ENCODE measurements at regions not wholly inside any gene's neighbourhood (a gene's known extent, or its start where the extent isn't known, plus 50 kb on each side); places are given as distances from the start of the nearest gene placed in this dataset.

DNA sequence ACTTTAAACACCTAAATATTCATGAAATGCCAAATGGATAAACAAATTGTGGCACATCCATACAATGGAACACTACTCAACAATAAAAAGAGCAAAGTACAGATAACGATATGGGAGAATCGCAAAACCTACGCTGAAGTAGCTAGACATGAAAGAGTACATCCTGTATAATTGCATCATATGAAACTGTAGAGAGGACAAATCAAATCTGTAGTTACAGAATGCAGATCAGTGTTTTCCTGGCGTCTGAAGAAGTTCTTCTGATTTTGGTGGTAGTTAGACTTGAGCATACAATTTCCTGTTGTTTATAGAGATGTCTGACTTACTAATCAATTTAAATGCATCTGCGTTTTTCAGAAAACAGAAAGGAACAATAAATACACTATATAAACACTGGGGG lies 394.4 kb downstream of the SOCS6 start (continued):
- TF ChIP-seq, protein P1, sequence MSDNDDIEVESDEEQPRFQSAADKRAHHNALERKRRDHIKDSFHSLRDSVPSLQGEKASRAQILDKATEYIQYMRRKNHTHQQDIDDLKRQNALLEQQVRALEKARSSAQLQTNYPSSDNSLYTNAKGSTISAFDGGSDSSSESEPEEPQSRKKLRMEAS (IDR thresholded peaks at IDR 0.05): no peak
- TF ChIP-seq, protein P2, sequence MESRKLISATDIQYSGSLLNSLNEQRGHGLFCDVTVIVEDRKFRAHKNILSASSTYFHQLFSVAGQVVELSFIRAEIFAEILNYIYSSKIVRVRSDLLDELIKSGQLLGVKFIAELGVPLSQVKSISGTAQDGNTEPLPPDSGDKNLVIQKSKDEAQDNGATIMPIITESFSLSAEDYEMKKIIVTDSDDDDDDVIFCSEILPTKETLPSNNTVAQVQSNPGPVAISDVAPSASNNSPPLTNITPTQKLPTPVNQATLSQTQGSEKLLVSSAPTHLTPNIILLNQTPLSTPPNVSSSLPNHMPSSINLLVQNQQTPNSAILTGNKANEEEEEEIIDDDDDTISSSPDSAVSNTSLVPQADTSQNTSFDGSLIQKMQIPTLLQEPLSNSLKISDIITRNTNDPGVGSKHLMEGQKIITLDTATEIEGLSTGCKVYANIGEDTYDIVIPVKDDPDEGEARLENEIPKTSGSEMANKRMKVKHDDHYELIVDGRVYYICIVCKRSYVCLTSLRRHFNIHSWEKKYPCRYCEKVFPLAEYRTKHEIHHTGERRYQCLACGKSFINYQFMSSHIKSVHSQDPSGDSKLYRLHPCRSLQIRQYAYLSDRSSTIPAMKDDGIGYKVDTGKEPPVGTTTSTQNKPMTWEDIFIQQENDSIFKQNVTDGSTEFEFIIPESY (IDR thresholded peaks at IDR 0.05; ENCODE audit: extremely low read depth, insufficient replicate concordance, low read length): no peak
- TF ChIP-seq SIN3A (IDR thresholded peaks at IDR 0.05; ENCODE audit: low read depth): no peak
- no peak for TF ChIP-seq JUND (IDR thresholded peaks at IDR 0.05)
- TF ChIP-seq ZFX (IDR thresholded peaks at IDR 0.05): no peak
- TF ChIP-seq, protein P3, sequence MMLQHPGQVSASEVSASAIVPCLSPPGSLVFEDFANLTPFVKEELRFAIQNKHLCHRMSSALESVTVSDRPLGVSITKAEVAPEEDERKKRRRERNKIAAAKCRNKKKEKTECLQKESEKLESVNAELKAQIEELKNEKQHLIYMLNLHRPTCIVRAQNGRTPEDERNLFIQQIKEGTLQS (IDR thresholded peaks at IDR 0.05): no peak
- TF ChIP-seq SRF (IDR thresholded peaks at IDR 0.05; ENCODE audit: low read depth): no peak
- TF ChIP-seq FOSL1 (IDR thresholded peaks at IDR 0.05; ENCODE audit: low read depth): no peak
- no peak for TF ChIP-seq ELF1 (IDR thresholded peaks at IDR 0.05; ENCODE audit: borderline replicate concordance, low read depth)

DNA sequence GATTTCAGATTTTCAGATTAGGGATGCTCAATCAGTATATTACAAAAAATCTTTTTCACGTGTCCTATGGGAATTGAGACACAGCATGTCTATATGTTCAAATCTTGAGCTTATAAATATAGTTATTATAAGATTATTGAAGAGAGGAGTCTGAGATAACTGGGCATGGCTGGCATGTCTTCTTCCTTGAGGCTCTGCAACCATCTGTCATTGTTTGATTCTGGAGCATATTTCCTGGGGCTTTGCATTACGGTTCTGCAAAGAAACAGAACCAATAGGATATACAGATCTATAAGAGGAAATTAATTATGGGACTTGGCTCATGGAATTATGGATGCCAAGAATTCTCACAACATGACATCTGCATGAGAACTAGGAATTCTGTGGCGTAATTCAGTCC lies 386.1 kb downstream of the SOCS6 start:
- H2AFZ ChIP-seq (ENCODE audit: low read depth, low read length, poor library complexity, severe bottlenecking): no peak overlapping the region
- DNase-seq (ENCODE audit: low read depth, low spot score) (no peak), ATAC-seq (no peak)
- no peaks in the 10 kb centered on the region for H3K27me3 ChIP-seq (ENCODE audit: insufficient read depth, low read length)
- no peaks in the 10 kb centered on the region for H3K9me2 ChIP-seq (ENCODE audit: insufficient read depth)
- H3K9ac ChIP-seq (ENCODE audit: low read length): no peak overlapping the region
- H3K9me3 ChIP-seq (ENCODE audit: control insufficient read depth in 1 of 2, insufficient read depth in 1 of 2, low read depth in 1 of 2, low read length in 2 of 2): no peaks in the 10 kb centered on the region
- POLR2A ChIA-PET: no interaction called here
- no peaks in the 10 kb centered on the region for H4K20me1 ChIP-seq (ENCODE audit: insufficient read depth)
- no peaks in the 10 kb centered on the region for H3K79me2 ChIP-seq (ENCODE audit: insufficient read depth, low read length)
- H3K27ac ChIP-seq (ENCODE audit: low read depth, low read length): no peak overlapping the region
- H3K36me3 ChIP-seq (ENCODE audit: control insufficient read depth in 1 of 2, insufficient read depth in 2 of 2, low read length in 2 of 2): no peaks in the 10 kb centered on the region
- BruUV-seq (replicated peaks): no TSS peak
- no peaks in the 10 kb centered on the region for H3K4me1 ChIP-seq (ENCODE audit: control insufficient read depth in 1 of 2, insufficient read depth in 2 of 2, low read length in 2 of 2)
- H3K4me3 ChIP-seq (replicated peaks in 1 of 2; ENCODE audit: low read depth in 1 of 2, low read length in 2 of 2): no peak overlapping the region
- CTCF ChIA-PET: no interaction called here
- TF ChIP-seq EGR1 (IDR thresholded peaks at IDR 0.05; ENCODE audit: low read depth) (no peak), SP1 (IDR thresholded peaks at IDR 0.05; ENCODE audit: low read depth) (no peak), ELF1 (IDR thresholded peaks at IDR 0.05; ENCODE audit: borderline replicate concordance, low read depth) (no peak), ZNF274 (IDR thresholded peaks at IDR 0.05; ENCODE audit: low read depth, low read length) (no peak), YY1 (IDR thresholded peaks at IDR 0.05; ENCODE audit: extremely low read depth, insufficient replicate concordance, low read depth, low read length) (no peak), CBX3 (IDR thresholded peaks at IDR 0.05; ENCODE audit: low read depth) (no peak), CEBPB (IDR thresholded peaks at IDR 0.05; ENCODE audit: low read depth) (no peak), RAD21 (IDR thresholded peaks at IDR 0.05; ENCODE audit: low read depth) (no peak), POLR2A (IDR thresholded peaks at IDR 0.05; ENCODE audit: borderline replicate concordance, extremely low read depth, insufficient read depth, insufficient read length) (no peak), EZH2phosphoT487 (IDR thresholded peaks at IDR 0.05; ENCODE audit: borderline replicate concordance) (no peak)
- TF ChIP-seq, protein P3 (IDR thresholded peaks at IDR 0.05): no peak
- intact Hi-C loops (cut with micrococcal nuclease): no loop called here
- RAD21 ChIA-PET (ENCODE audit: low non-redundant PET in 1 of 2, low total read pairs in 2 of 2, uncharacterized antibody in 2 of 2, unreplicated experiment in 2 of 2): no interaction called here
- no peak overlapping the region for H3K4me2 ChIP-seq (ENCODE audit: low read length)

Measured in HCT116 (cell line).